ENCODE measurements at regions not wholly inside any gene's neighbourhood (a gene's known extent, or its start where the extent isn't known, plus 50 kb on each side); places are given as distances from the start of the nearest gene placed in this dataset.

DNA sequence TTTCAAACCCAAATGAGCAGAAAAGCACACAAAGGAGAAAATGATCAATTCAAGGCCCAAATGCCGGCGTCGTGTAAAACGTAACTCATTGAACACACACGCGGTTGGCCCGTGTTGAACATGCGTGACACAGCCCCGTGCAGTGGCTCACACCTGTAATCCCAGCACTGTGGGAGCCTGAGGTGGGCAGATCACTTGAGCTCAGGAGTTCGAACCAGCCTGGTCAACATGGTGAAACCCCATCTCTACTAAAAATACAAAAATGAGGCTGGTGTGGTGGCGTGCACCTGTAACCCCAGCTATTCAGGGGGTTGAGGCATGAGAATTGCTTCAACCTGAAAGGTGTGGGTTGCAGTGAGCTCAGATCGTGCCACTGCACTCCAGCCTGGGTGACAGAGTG, 156.7 kb upstream of the KLF6 start:
- TF ChIP-seq GATA3 (IDR thresholded peaks at IDR 0.05; ENCODE audit: low read depth, low read length) (no peak), GATA2 (IDR thresholded peaks at IDR 0.05; ENCODE audit: low read depth, low read length) (no peak)

Measured in SH-SY5Y (cell line).